22Rv1 (cell line): ENCODE measurements at regions not wholly inside any gene's neighbourhood (a gene's known extent, or its start where the extent isn't known, plus 50 kb on each side); places are given as distances from the start of the nearest gene placed in this dataset.

ENCODE experiments used
- H3K27ac ChIP-seq: fragments of 450-650 bp; 2 replicates; pipeline ENCODE4 v1.5.1; 2017
- CTCF ChIP-seq: fragments of 450-650 bp; IDR thresholded peaks from 2 replicates; pipeline ENCODE4 v1.5.1; 2017; ENCODE audit warnings: mild to moderate bottlenecking
- ZFX ChIP-seq: fragments of 450-650 bp; IDR thresholded peaks from 2 replicates; pipeline ENCODE4 v1.6.1; 2017; ENCODE audit warnings: antibody characterized with exemption, borderline replicate concordance

DNA sequence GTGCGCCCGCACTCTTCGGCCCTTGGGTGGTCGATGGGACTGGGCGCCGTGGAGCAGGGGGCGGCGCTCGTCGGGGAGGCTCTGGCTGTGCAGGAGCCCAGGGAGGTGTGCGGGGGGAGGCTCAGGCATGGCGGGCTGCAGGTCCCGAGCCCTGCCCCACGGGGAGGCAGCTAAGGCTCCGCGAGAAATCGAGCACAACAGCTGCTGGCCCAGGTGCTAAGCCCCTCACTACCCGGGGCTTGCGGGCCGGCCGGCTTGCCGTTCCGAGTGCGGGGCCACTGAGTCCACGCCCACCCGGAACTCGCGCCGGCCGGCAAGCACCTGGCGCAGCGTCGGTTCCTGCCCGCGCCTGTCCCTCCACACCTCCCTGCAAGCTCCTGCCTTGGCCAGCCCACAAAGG is 462.3 kb upstream of the JARID2 start:
- H3K27ac ChIP-seq = no peak overlapping the region

GRCh38 chr6:14784596-14785492 is 461.0 kb upstream of the JARID2 start:
- H3K27ac ChIP-seq = no peak overlapping the region
- TF ChIP-seq ZFX (no peak), CTCF (no peak)

More for the DNA sequence above, 462.3 kb upstream of the JARID2 start:
- TF ChIP-seq CTCF = no peak
- TF ChIP-seq ZFX = no peak

GRCh38 chr6:14785493-14785790 is 460.4 kb upstream of the JARID2 start:
- TF ChIP-seq CTCF (no peak), ZFX (no peak)
- no peak overlapping the region for H3K27ac ChIP-seq

GRCh38 chr6:14786008-14786407 is 459.9 kb upstream of the JARID2 start:
- TF ChIP-seq ZFX (no peak), CTCF (no peak)
- H3K27ac ChIP-seq = no peak overlapping the region

DNA sequence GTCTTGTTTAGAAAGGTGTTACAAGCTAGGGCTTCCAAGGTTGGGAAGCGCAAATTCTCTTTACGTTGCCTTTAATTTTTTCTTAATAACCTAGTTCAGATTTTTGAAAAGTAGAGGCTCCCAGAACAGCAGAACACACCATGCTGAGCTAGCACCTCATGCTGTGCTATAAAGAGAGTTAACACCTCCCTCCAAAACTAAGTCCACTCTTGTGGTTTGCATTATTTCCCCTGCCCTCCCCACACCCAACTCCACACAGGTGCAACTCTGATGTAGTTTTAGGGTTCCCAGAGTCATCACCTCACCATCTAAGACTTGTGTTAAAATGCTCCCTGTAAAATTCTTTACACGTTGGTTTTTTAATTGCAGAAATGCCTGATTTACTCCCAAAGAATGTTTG is 459.4 kb upstream of the JARID2 start:
- TF ChIP-seq CTCF (no peak), ZFX (no peak)
- no peak overlapping the region for H3K27ac ChIP-seq

DNA sequence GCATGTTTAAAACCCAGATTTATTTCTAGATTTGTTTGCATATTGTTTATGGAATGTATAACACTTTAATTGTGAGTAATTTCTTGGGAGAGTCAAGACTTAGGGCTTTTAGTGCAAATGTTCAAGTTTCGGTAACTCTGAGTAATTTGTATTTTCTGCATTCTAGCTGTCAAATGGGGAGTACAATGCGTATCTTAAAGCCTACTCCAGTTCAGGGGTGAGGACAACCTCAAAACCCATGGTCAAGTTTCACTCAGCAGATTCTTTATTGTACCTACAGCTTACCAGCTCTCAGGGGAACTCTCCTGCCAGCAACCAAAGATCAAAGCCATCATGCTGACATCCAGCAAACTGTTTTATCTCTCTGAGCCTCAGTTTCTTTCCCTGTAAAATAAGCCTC is 458.6 kb upstream of the JARID2 start:
- TF ChIP-seq CTCF = no peak
- no peak for TF ChIP-seq ZFX

DNA sequence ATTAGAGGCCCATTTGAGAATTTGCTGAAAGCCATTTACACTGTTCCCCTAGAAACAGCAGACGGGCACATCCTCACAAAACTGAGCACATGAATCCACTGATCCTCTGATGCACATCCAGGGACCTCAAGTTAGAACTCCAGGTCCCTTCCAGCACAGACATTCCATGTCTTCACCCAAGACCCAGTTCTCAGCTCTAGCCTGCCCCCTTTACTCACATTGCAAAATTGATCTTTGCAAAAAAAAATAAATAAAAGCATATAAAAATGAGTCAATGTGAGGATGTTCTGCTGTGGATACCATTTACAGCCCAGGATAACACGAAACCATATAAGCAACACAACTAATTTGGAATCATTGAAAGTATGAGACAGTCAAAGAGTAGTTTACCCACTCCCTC is 458.2 kb upstream of the JARID2 start:
- no peak for TF ChIP-seq ZFX
- no peak for TF ChIP-seq CTCF
- H3K27ac ChIP-seq = no peak overlapping the region

More for the DNA sequence above, 458.6 kb upstream of the JARID2 start:
- H3K27ac ChIP-seq = no peak overlapping the region
